A549 (cell line): ENCODE measurements at regions not wholly inside any gene's neighbourhood (a gene's known extent, or its start where the extent isn't known, plus 50 kb on each side); places are given as distances from the start of the nearest gene placed in this dataset.

Experiments used
- ATAC-seq, 2 experiments: fragments of 200-7000 bp in 1 of 2; fragments of >200 bp in 1 of 2; cut with Nextera tagmentation in 1 of 2; cut with Tn5 transposase in 1 of 2; 3 replicates each; pipeline versions ENCODE4 v1.8.0 to v1.9.1; 2018 to 2020; ENCODE audit warnings: mild to moderate bottlenecking in 1 of 2, moderate library complexity in 1 of 2
- CTCF ChIA-PET: fragments of 300-600 bp; sonication (Branson Sonifier 250); formaldehyde crosslinking; extraction: SDS; loops from one replicate; lab custom pipeline; 2021; ENCODE audit warnings: antibody characterized with exemption, inconsistent platforms; lab: Yijun Ruan, JAX
- POLR2A ChIA-PET: fragments of 350-600 bp; formaldehyde crosslinking; extraction: SDS; loops from one replicate; lab custom pipeline; 2021; ENCODE audit warnings: antibody characterized with exemption, inconsistent platforms; lab: Yijun Ruan, JAX
- DNase-seq, 2 experiments: peaks; one replicate each; pipeline versions ENCODE4 v3.0.0 to v3.0.0-alpha.2; 2011 to 2016; ENCODE audit warnings: low read depth in 1 of 2, low spot score in 1 of 2
- FAIRE-seq: peaks from 2 replicates; lab custom pipeline; 2011; peaks lifted over from hg19 to GRCh38; lab: Jason Lieb, UNC
- H3K27ac ChIP-seq, 2 experiments: fragments of >200 bp; sonication (Bioruptor Twin); formaldehyde crosslinking; 3 replicates each; pipeline ENCODE4 v1.5.1; 2016 to 2017
- H3K4me1 ChIP-seq: fragments of >200 bp; sonication (Bioruptor Twin); formaldehyde crosslinking; 3 replicates; pipeline ENCODE4 v1.6.1; 2016
- H3K4me2 ChIP-seq: fragments of >200 bp; sonication (Bioruptor Twin); formaldehyde crosslinking; 3 replicates; pipeline ENCODE4 v1.6.1; 2016
- H3K4me3 ChIP-seq: fragments of >200 bp; sonication (Bioruptor Twin); formaldehyde crosslinking; 3 replicates; pipeline ENCODE4 v1.5.1; 2016
- H3K9me3 ChIP-seq: fragments of >200 bp; sonication (Bioruptor Twin); formaldehyde crosslinking; 3 replicates; pipeline ENCODE4 v1.6.1; 2016
- BHLHE40 ChIP-seq: IDR thresholded peaks from 2 replicates; pipeline ENCODE4 v1.6.1; 2012; ENCODE audit warnings: low read depth, low read length, inconsistent platforms
- CBX2 ChIP-seq: fragments of 200-600 bp; sonication (generic); IDR thresholded peaks from 2 replicates; pipeline ENCODE4 v1.6.1; 2016; ENCODE audit warnings: low read depth, mild to moderate bottlenecking, borderline replicate concordance
- CHD4 ChIP-seq: fragments of 200-600 bp; sonication (generic); IDR thresholded peaks from 2 replicates; pipeline ENCODE4 v1.6.1; 2016; ENCODE audit warnings: antibody characterized with exemption, mild to moderate bottlenecking, borderline replicate concordance
- CTCF ChIP-seq: fragments of >200 bp; sonication (Bioruptor Twin); formaldehyde crosslinking; IDR thresholded peaks from 3 replicates; pipeline ENCODE4 v1.5.1; 2016
- EHF ChIP-seq: fragments of 250-450 bp; sonication (Bioruptor Pico); IDR thresholded peaks from 2 replicates; pipeline ENCODE4 v1.5.0; 2020; ENCODE audit warnings: mild to moderate bottlenecking
- HES2 ChIP-seq: fragments of >200 bp; sonication (Bioruptor Twin); formaldehyde crosslinking; IDR thresholded peaks from 2 replicates; pipeline ENCODE4 v1.6.1; 2016
- HOXA7 ChIP-seq: fragments of 250-450 bp; sonication (Bioruptor Pico); IDR thresholded peaks from 2 replicates; pipeline ENCODE4 v1.5.0; 2020; ENCODE audit warnings: mild to moderate bottlenecking, moderate library complexity
- HOXB13 ChIP-seq: fragments of 250-450 bp; sonication (Bioruptor Pico); IDR thresholded peaks from 2 replicates; pipeline ENCODE4 v1.5.0; 2020; ENCODE audit warnings: low read depth, mild to moderate bottlenecking, moderate library complexity
- KDM1A ChIP-seq: fragments of 200-600 bp; sonication (generic); IDR thresholded peaks from 2 replicates; pipeline ENCODE4 v1.6.1; 2016; ENCODE audit warnings: low read depth, mild to moderate bottlenecking
- KDM5A ChIP-seq: fragments of 200-600 bp; sonication (generic); IDR thresholded peaks from 2 replicates; pipeline ENCODE4 v1.6.1; 2016; ENCODE audit warnings: antibody characterized with exemption, mild to moderate bottlenecking
- MAFK ChIP-seq: fragments of 450-650 bp; IDR thresholded peaks from 2 replicates; pipeline ENCODE4 v1.6.1; 2014; ENCODE audit not compliant: partially characterized antibody
- MAX ChIP-seq: IDR thresholded peaks from 2 replicates; pipeline ENCODE4 v1.6.1; 2012
- MYC ChIP-seq: IDR thresholded peaks from 2 replicates; pipeline ENCODE4 v1.6.1; 2012; ENCODE audit warnings: mild to moderate bottlenecking, inconsistent platforms, low read length, improper control_type of control experiment, borderline replicate concordance
- NR3C1 ChIP-seq: fragments of >200 bp; sonication (Bioruptor Twin); formaldehyde crosslinking; IDR thresholded peaks from 3 replicates; pipeline ENCODE4 v1.6.1; 2017
- PBX3 ChIP-seq: IDR thresholded peaks from 2 replicates; pipeline ENCODE4 v1.6.1; 2012
- PHF8 ChIP-seq: fragments of 200-600 bp; sonication (generic); IDR thresholded peaks from 2 replicates; pipeline ENCODE4 v1.6.1; 2016; ENCODE audit warnings: low read depth, mild to moderate bottlenecking, antibody characterized with exemption, moderate library complexity, borderline replicate concordance
- RAD21 ChIP-seq, 2 experiments: fragments of >200 bp in 1 of 2; sonication (Bioruptor Twin) in 1 of 2; formaldehyde crosslinking in 1 of 2; IDR thresholded peaks in 1 of 2; conservative IDR thresholded peaks in 1 of 2; 2 replicates in 1 of 2; 3 replicates in 1 of 2; pipeline ENCODE4 v1.6.1; 2012 to 2018; ENCODE audit warnings: inconsistent platforms in 1 of 2
- RARB ChIP-seq: fragments of 250-450 bp; sonication (Bioruptor Pico); IDR thresholded peaks from 2 replicates; pipeline ENCODE4 v1.8.0; 2021; ENCODE audit warnings: mild to moderate bottlenecking, moderate library complexity
- RCOR1 ChIP-seq: fragments of 150-350 bp; IDR thresholded peaks from 2 replicates; pipeline ENCODE4 v1.6.1; 2014; ENCODE audit warnings: antibody characterized with exemption, low read length, low read depth
- REST ChIP-seq: fragments of 200-600 bp; sonication (generic); IDR thresholded peaks from 2 replicates; pipeline ENCODE4 v1.6.1; 2016; ENCODE audit warnings: antibody characterized with exemption, mild to moderate bottlenecking, moderate library complexity
- SMC3 ChIP-seq: fragments of >200 bp; sonication (Bioruptor Twin); formaldehyde crosslinking; IDR thresholded peaks from 3 replicates; pipeline ENCODE4 v1.6.1; 2018; ENCODE audit warnings: inconsistent platforms
- SREBF2 ChIP-seq: fragments of 450-650 bp; IDR thresholded peaks from 2 replicates; pipeline ENCODE4 v1.6.1; 2014; ENCODE audit warnings: mild to moderate bottlenecking, moderate library complexity
- TFCP2L1 ChIP-seq: fragments of 250-450 bp; sonication (Bioruptor Pico); IDR thresholded peaks from 2 replicates; pipeline ENCODE4 v1.5.0; 2021; ENCODE audit warnings: mild to moderate bottlenecking
- WGBS: methylation state at CpG from one replicate; pipeline ENCODE4 v1.1.6; 2017; ENCODE audit errors: missing lambda C conversion rate; 5-methylcytosine and 5-hydroxymethylcytosine counted together

- ATAC-seq (peak in 1 of 2 experiments; percentile 33; a peak in 2 of 6 replicates), FAIRE-seq (no peak), DNase-seq (no peak)
- H3K4me1 ChIP-seq = peaks cover 12% of the 10 kb centered on the region; the same call in 2 of the 3 replicates
- H3K4me2 ChIP-seq = 0 out of 3 replicates have a peak overlapping the region, but pooled peaks have one; percentile 6
- 0% methylated on average over 1 of the region's 1 CpG for WGBS
- H3K4me3 ChIP-seq = no peak overlapping the region
- ChIA-PET POLR2A (no interaction called here), CTCF (no interaction called here)
- H3K9me3 ChIP-seq = peaks cover 9% of the 10 kb centered on the region; the same call in 2 of the 3 replicates
- no peak overlapping the region for H3K27ac ChIP-seq
- TF ChIP-seq MYC = no peak
- TF ChIP-seq HOXA7 (CRISPR knock-in tag) = no peak
- no peak for TF ChIP-seq NR3C1
- TF ChIP-seq CTCF = no peak
- no peak for TF ChIP-seq HOXB13 (CRISPR knock-in tag)
- TF ChIP-seq HES2 = no peak
- no peak for TF ChIP-seq CBX2
- no peak for TF ChIP-seq CHD4
- no peak for TF ChIP-seq RCOR1
- no peak for TF ChIP-seq SMC3
Observed at GRCh38 chr6:110547266-110547964, 71.0 kb upstream of the SLC22A16 start.

GRCh38 chr6:110545081-110545872 is 68.9 kb upstream of the SLC22A16 start:
- DNase-seq (no peak), ATAC-seq (no peak), FAIRE-seq (no peak)
- Histone ChIP-seq H3K4me3 (no peak overlapping the region), H3K4me2 (no peak overlapping the region), H3K9me3 (peaks cover 5% of the 10 kb centered on the region; the same call in 1 of the 3 replicates), H3K27ac (no peak overlapping the region), H3K4me1 (peaks cover 12% of the 10 kb centered on the region; the same call in 2 of the 3 replicates)
- 69% methylated on average over 11 of the region's 11 CpGs for WGBS
- CTCF ChIA-PET = interaction anchor here (0.7 to 1.6 kb wide), 3 partner anchors 17 to 137 kb away, joined by 3 read pairs; no protein-coding TSS in a partner anchor
- POLR2A ChIA-PET = no interaction called here
- no peak for TF ChIP-seq KDM5A
- no peak for TF ChIP-seq CTCF
- no peak for TF ChIP-seq HOXB13 (CRISPR knock-in tag)
- TF ChIP-seq RARB (CRISPR knock-in tag) = no peak
- no peak for TF ChIP-seq KDM1A
- no peak for TF ChIP-seq MAX
- TF ChIP-seq EHF = no peak
- TF ChIP-seq HES2 = no peak
- TF ChIP-seq PBX3 = no peak
- no peak for TF ChIP-seq SREBF2
- TF ChIP-seq BHLHE40 = no peak
- no peak for TF ChIP-seq PHF8
- no peak for TF ChIP-seq MAFK
- TF ChIP-seq REST = no peak
- no peak for TF ChIP-seq RAD21 (conservative IDR thresholded peaks at IDR 0.05 in 1 of 2, IDR thresholded peaks at IDR 0.05 in 1 of 2)
- TF ChIP-seq TFCP2L1 (CRISPR knock-in tag) = no peak
